Fibroblast of the aortic adventitia (primary cell): ENCODE measurements at regions not wholly inside any gene's neighbourhood (a gene's known extent, or its start where the extent isn't known, plus 50 kb on each side); places are given as distances from the start of the nearest gene placed in this dataset.
A peak's percentile ranks its signal among the peaks of the same experiment; 100 is the strongest.

Experiments used
- DNase-seq: peaks from one replicate; pipeline ENCODE4 v3.0.0-alpha.2; 2010; ENCODE audit warnings: low read depth
- H3K4me3 ChIP-seq: 2 replicates; pipeline ENCODE4 v1.5.1; 2011; ENCODE audit warnings: low read depth, mild to moderate bottlenecking, control low read depth, low read length, moderate library complexity
- CTCF ChIP-seq: IDR thresholded peaks from 2 replicates; pipeline ENCODE4 v1.5.1; 2011; ENCODE audit warnings: mild to moderate bottlenecking, low read length, control low read depth, inconsistent platforms; ENCODE audit not compliant: insufficient read depth

GRCh38 chr3:22257252-22257651 lies 506.2 kb upstream of the ZNF385D start:
- DNase-seq = no peak
- no peak overlapping the region for H3K4me3 ChIP-seq
- no peak for TF ChIP-seq CTCF

GRCh38 chr3:22262386-22262785 lies 511.4 kb upstream of the ZNF385D start:
- no peak overlapping the region for H3K4me3 ChIP-seq
- TF ChIP-seq CTCF = no peak
- DNase-seq = no peak

- no peak overlapping the region for H3K4me3 ChIP-seq
- TF ChIP-seq CTCF = no peak
- DNase-seq = peak; percentile 64
Observed at GRCh38 chr3:22263042-22263441, 512.0 kb upstream of the ZNF385D start.

GRCh38 chr3:22265403-22265802 lies 514.4 kb upstream of the ZNF385D start:
- no peak for DNase-seq
- no peak overlapping the region for H3K4me3 ChIP-seq
- TF ChIP-seq CTCF = no peak

GRCh38 chr3:22269831-22270230 lies 518.8 kb upstream of the ZNF385D start:
- peak; percentile 61 for DNase-seq
- H3K4me3 ChIP-seq = no peak overlapping the region
- TF ChIP-seq CTCF = no peak

- no peak overlapping the region for H3K4me3 ChIP-seq
- no peak for DNase-seq
- no peak for TF ChIP-seq CTCF
Observed at GRCh38 chr3:22276351-22276750, 525.3 kb upstream of the ZNF385D start.

- peak; percentile 58 for DNase-seq
- no peak for TF ChIP-seq CTCF
- H3K4me3 ChIP-seq = no peak overlapping the region
Observed at GRCh38 chr3:22284559-22284958, 533.5 kb upstream of the ZNF385D start.
